Mammary epithelial cell (primary cell): ENCODE measurements at regions not wholly inside any gene's neighbourhood (a gene's known extent, or its start where the extent isn't known, plus 50 kb on each side); places are given as distances from the start of the nearest gene placed in this dataset.

Experiments used
- CTCF ChIP-seq, 2 donors: IDR thresholded peaks in 1 of 2; conservative IDR thresholded peaks in 1 of 2; 2 replicates each; pipeline ENCODE4 v1.5.1; 2011 to 2012; ENCODE audit warnings: inconsistent platforms in 2 of 2, low read length in 2 of 2, mild to moderate bottlenecking in 2 of 2, control low read depth in 1 of 2, low read depth in 1 of 2; ENCODE audit not compliant: insufficient read depth in 1 of 2; ENCODE audit errors: extremely low read depth in 1 of 2
- EZH2 ChIP-seq: IDR thresholded peaks from 2 replicates; pipeline ENCODE4 v1.6.1; 2012; ENCODE audit warnings: low read length, inconsistent platforms, borderline replicate concordance

- TF ChIP-seq EZH2 (no peak), CTCF (conservative IDR thresholded peaks at IDR 0.05 in 1 of 2, IDR thresholded peaks at IDR 0.05 in 1 of 2; ENCODE audit: extremely low read depth in 1 of 2, insufficient read depth in 1 of 2, low read depth in 1 of 2, low read length in 2 of 2) (no peak)
Observed at GRCh38 chr3:194247350-194247740, 103.8 kb downstream of the CPN2 start.
